Stimulated activated naive CD8-positive, alpha-beta T cell treated with anti-CD3 and anti-CD28 coated beads, Interleukin-15, amount 100 ng/mL, for 72 hours (primary cell): ENCODE measurements at regions not wholly inside any gene's neighbourhood (a gene's known extent, or its start where the extent isn't known, plus 50 kb on each side); places are given as distances from the start of the nearest gene placed in this dataset.

ENCODE experiments used
- ATAC-seq: fragments of 150-1000 bp; cut with Tn5 transposase; 2 replicates; pipeline ENCODE4 v1.10.0; 2021; ENCODE audit warnings: mild to moderate bottlenecking, moderate library complexity
- DNase-seq, 2 donors: peaks; one replicate each; pipeline ENCODE4 v3.0.0; 2021 to 2022
- H3K27ac Mint-ChIP-seq, 2 donors: one replicate each; pipeline ENCODE4 v1.8.0; 2022; ENCODE audit warnings: mild to moderate bottlenecking in 2 of 2, mixed read lengths in 2 of 2, moderate library complexity in 2 of 2
- H3K27me3 Mint-ChIP-seq: one replicate; pipeline ENCODE4 v1.8.0; 2022; ENCODE audit warnings: mixed read lengths
- H3K4me1 Mint-ChIP-seq: one replicate; pipeline ENCODE4 v1.8.0; 2022; ENCODE audit warnings: mild to moderate bottlenecking, mixed read lengths
- H3K4me3 Mint-ChIP-seq, 2 donors: one replicate each; pipeline ENCODE4 v1.8.0; 2022; ENCODE audit warnings: mild to moderate bottlenecking in 2 of 2, mixed read lengths in 2 of 2, moderate library complexity in 1 of 2
- H3K9me3 Mint-ChIP-seq, 2 donors: one replicate each; pipeline ENCODE4 v1.8.0; 2022; ENCODE audit warnings: mixed read lengths in 2 of 2

- ATAC-seq (no peak), DNase-seq (no peak)
- H3K4me1 Mint-ChIP-seq: peaks cover 7% of the 10 kb centered on the region
- H3K9me3 Mint-ChIP-seq: no peaks in the 10 kb centered on the region
- H3K27me3 Mint-ChIP-seq: no peaks in the 10 kb centered on the region
- H3K4me3 Mint-ChIP-seq: no peak overlapping the region
- no peak overlapping the region for H3K27ac Mint-ChIP-seq
Measured at GRCh38 chr1:222865718-222866117, 50.9 kb downstream of the DISP1 start.

DNA sequence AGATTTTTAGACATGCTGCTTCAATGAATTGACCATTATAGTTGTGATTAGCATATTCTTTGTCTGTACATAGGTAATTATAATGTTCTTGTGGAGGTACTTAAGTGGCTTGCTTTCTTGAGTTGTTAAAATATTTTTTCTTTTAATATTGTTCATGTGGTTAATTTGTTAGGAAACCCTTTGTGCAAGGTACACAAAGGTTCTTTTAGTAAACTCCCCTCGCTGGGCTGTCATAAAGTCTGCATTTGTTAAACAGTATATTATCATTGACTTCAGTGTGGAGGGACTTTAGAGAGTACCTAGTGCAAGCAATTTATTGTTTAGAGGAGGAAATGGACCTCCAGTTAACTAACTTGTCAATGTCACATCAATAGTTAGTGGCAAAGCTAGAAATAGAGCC, 52.5 kb downstream of the DISP1 start:
- Mint-ChIP-seq H3K9me3 (no peaks in the 10 kb centered on the region), H3K4me1 (no peaks in the 10 kb centered on the region), H3K27ac (no peak overlapping the region), H3K4me3 (no peak overlapping the region), H3K27me3 (no peaks in the 10 kb centered on the region)
- no peak for DNase-seq
- ATAC-seq: no peak

- H3K27ac Mint-ChIP-seq: no peak overlapping the region
Measured at GRCh38 chr1:222876182-222876581, 61.3 kb downstream of the DISP1 start.

DNA sequence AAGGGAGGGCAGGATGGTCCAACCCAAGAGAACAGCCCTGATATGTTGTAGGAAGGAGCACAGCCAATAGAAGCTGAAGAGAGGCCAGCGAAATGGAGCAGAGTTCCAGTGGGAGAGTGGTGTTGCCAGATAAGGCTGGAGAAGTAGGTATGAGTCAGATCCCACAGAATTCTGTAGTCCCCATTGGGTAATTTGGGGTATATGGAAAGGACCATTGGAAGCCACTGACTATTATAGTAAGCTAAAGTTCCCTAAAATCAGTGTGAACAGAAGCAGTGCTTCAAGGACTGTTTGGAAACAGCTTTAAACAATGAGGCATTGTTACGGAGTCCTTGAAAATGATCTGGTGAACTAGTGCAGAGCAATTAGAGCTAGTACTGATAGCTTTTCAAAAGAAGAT, 63.0 kb downstream of the DISP1 start:
- Mint-ChIP-seq H3K9me3 (peaks cover 21 to 22% of the 10 kb centered on the region in 2 donors), H3K4me3 (no peak overlapping the region), H3K4me1 (peaks cover 44% of the 10 kb centered on the region), H3K27me3 (no peaks in the 10 kb centered on the region), H3K27ac (peak overlapping the region in 1 of 2 donors; percentile 47)
- no peak for DNase-seq
- ATAC-seq: no peak

More at GRCh38 chr1:222876182-222876581, 61.3 kb downstream of the DISP1 start:
- ATAC-seq (no peak), DNase-seq (no peak)
- Mint-ChIP-seq H3K27me3 (no peaks in the 10 kb centered on the region), H3K4me3 (no peak overlapping the region), H3K4me1 (peaks cover 40% of the 10 kb centered on the region), H3K9me3 (peaks cover 21 to 26% of the 10 kb centered on the region in 2 donors)

- peak overlapping the region; percentile 88 to 91 for H3K27ac Mint-ChIP-seq
- H3K27me3 Mint-ChIP-seq: no peaks in the 10 kb centered on the region
- peak; percentile 97 for ATAC-seq
- peaks cover 44% of the 10 kb centered on the region for H3K4me1 Mint-ChIP-seq
- peaks cover 8 to 14% of the 10 kb centered on the region in 2 donors for H3K9me3 Mint-ChIP-seq
- DNase-seq: peak; percentile 41 to 45
- no peak overlapping the region for H3K4me3 Mint-ChIP-seq
Measured at GRCh38 chr1:222880587-222880986, 65.7 kb downstream of the DISP1 start.

- ATAC-seq: no peak
- peak overlapping the region in 1 of 2 donors; percentile 38 for H3K4me3 Mint-ChIP-seq
- H3K4me1 Mint-ChIP-seq: peaks cover 17% of the 10 kb centered on the region
Measured at GRCh38 chr1:222886194-222886854, 71.5 kb downstream of the DISP1 start.

GRCh38 chr1:222886878-222887351, 72.1 kb downstream of the DISP1 start:
- ATAC-seq: no peak
- no peaks in the 10 kb centered on the region for H3K9me3 Mint-ChIP-seq
- peak overlapping the region in 1 of 2 donors; percentile 38 for H3K4me3 Mint-ChIP-seq
- peak overlapping the region in 1 of 2 donors; percentile 66 for H3K27ac Mint-ChIP-seq
- no peaks in the 10 kb centered on the region for H3K27me3 Mint-ChIP-seq
- H3K4me1 Mint-ChIP-seq: peaks cover 15% of the 10 kb centered on the region
- no peak for DNase-seq

More at GRCh38 chr1:222886194-222886854, 71.5 kb downstream of the DISP1 start:
- H3K9me3 Mint-ChIP-seq: no peaks in the 10 kb centered on the region
- no peaks in the 10 kb centered on the region for H3K27me3 Mint-ChIP-seq
- peak overlapping the region in 1 of 2 donors; percentile 63 for H3K27ac Mint-ChIP-seq
- DNase-seq: no peak

DNA sequence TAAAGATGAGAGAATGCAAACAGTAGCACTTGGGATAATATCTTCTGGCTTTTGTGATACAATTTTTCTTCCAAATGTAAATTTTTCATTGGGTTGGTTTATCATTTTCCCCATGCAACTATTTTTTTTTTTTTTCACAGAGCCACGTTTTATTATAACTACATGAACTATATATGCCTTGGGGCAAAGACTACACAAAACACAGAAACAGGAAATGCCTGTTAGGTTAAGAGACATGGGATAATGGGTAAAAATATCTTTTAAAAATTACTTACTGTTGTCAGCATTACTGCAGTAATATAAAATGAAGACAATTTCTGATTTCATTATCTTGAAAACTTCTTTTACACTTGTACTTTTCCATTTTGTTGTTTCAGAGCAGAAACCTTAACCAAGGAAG, 74.6 kb downstream of the DISP1 start:
- Mint-ChIP-seq H3K9me3 (no peaks in the 10 kb centered on the region), H3K27me3 (no peaks in the 10 kb centered on the region), H3K27ac (no peak overlapping the region), H3K4me3 (no peak overlapping the region), H3K4me1 (peaks cover 23% of the 10 kb centered on the region)
- DNase-seq (no peak), ATAC-seq (no peak)

DNA sequence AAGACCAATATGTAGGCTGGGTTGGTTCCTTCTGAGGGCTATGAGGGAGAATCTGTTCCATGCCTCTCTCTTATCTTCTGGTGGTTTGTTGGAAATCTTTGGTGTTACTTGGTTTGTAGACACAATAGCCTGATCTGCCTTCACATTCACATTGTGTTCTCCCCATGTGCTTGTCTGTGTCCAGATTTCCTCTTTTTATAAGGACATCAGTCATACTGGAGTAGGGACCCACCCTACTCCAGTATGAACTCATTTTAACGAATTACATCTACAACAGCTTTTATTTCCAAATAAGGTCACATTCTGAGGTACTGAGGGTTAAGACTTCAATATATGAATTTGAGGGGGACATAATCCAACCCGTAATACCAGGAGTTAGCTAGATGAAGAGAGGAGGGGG, 75.9 kb downstream of the DISP1 start:
- H3K4me1 Mint-ChIP-seq: peaks cover 24% of the 10 kb centered on the region
- H3K27me3 Mint-ChIP-seq: no peaks in the 10 kb centered on the region
- DNase-seq (no peak), ATAC-seq (no peak)
- no peaks in the 10 kb centered on the region for H3K9me3 Mint-ChIP-seq
- no peak overlapping the region for H3K27ac Mint-ChIP-seq
- H3K4me3 Mint-ChIP-seq: no peak overlapping the region

GRCh38 chr1:222891578-222891977, 76.7 kb downstream of the DISP1 start:
- no peak for ATAC-seq
- H3K4me1 Mint-ChIP-seq: peaks cover 28% of the 10 kb centered on the region
- no peak overlapping the region for H3K4me3 Mint-ChIP-seq
- H3K27me3 Mint-ChIP-seq: no peaks in the 10 kb centered on the region
- H3K9me3 Mint-ChIP-seq: no peaks in the 10 kb centered on the region
- DNase-seq: no peak
- no peak overlapping the region for H3K27ac Mint-ChIP-seq

- Mint-ChIP-seq H3K9me3 (no peaks in the 10 kb centered on the region), H3K27ac (no peak overlapping the region), H3K4me1 (peaks cover 30% of the 10 kb centered on the region), H3K4me3 (no peak overlapping the region), H3K27me3 (no peaks in the 10 kb centered on the region)
- ATAC-seq (no peak), DNase-seq (no peak)
Measured at GRCh38 chr1:222892137-222892769, 77.4 kb downstream of the DISP1 start.

- no peak overlapping the region for H3K27ac Mint-ChIP-seq
- no peaks in the 10 kb centered on the region for H3K9me3 Mint-ChIP-seq
- H3K4me1 Mint-ChIP-seq: peaks cover 35% of the 10 kb centered on the region
- no peak overlapping the region for H3K4me3 Mint-ChIP-seq
- no peak for DNase-seq
- peak; percentile 22 for ATAC-seq
- H3K27me3 Mint-ChIP-seq: no peaks in the 10 kb centered on the region
Measured at GRCh38 chr1:222893255-222893654, 78.4 kb downstream of the DISP1 start.

DNA sequence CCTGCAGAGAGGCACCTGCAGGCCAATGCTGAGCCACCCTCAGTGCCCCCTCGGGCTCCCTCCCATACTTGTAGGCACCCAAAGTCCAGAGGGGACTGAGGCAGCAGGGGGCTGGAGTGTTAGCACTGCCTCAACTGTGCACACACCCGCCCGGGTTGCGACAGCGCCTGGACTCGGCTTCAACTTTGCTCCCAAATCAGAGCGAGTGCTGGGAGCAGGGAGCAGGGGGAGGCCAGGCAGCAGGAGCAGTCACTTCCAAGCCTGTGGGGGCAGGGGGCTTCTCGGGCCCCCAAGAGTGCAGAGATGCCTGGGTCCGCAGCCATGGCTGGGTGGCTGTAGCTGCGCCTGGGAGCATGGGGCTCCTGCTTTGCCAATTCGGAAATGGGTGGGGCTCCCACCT, 79.5 kb downstream of the DISP1 start:
- DNase-seq: no peak
- Mint-ChIP-seq H3K4me1 (peaks cover 38% of the 10 kb centered on the region), H3K9me3 (no peaks in the 10 kb centered on the region), H3K4me3 (no peak overlapping the region), H3K27me3 (no peaks in the 10 kb centered on the region), H3K27ac (no peak overlapping the region)
- peak; percentile 5 for ATAC-seq

- Mint-ChIP-seq H3K4me3 (peak overlapping the region; percentile 56 to 75), H3K27ac (peak overlapping the region; percentile 91 to 97), H3K4me1 (peaks cover 52% of the 10 kb centered on the region), H3K27me3 (no peaks in the 10 kb centered on the region), H3K9me3 (peaks cover 6 to 13% of the 10 kb centered on the region in 2 donors)
- ATAC-seq: peak; percentile 78
- DNase-seq: no peak
Measured at GRCh38 chr1:222896630-222897526, 82.0 kb downstream of the DISP1 start.

DNA sequence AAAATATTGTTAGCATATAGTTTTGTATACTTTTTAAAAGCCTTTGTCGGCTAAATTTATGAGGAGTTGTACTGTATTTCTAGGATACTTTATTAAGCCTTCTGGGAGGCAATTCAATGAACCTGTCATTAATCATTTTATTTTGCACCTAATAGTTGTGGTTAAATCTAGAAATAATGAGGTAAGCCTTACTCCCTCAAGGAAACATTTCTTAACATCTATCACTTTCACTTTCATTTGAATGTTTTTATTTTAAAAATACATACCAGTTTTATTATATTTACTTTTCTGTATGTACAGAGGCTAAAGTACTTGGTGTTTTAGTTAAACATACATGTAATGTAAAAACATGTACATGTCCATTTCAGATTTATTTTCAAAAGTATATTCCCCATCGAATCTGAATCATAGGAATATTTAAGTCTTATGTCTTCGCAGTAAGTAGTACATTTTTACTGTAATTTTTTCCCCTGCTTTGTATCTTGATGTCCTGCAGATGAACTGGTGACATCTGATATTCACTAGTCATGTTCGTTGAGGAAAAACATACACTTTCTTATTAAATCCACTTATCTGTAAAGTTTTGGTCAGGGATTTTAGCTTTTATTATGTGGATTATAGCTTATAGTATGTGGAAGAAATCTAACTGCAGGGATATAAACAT, 82.8 kb downstream of the DISP1 start:
- ATAC-seq (no peak), DNase-seq (no peak)
- H3K9me3 Mint-ChIP-seq: peaks cover 6 to 13% of the 10 kb centered on the region in 2 donors
- H3K27me3 Mint-ChIP-seq: no peaks in the 10 kb centered on the region
- H3K27ac Mint-ChIP-seq: peak overlapping the region; percentile 90
- H3K4me1 Mint-ChIP-seq: peaks cover 52% of the 10 kb centered on the region
- peak overlapping the region; percentile 74 for H3K4me3 Mint-ChIP-seq
